H1 (cell line): ENCODE measurements at regions not wholly inside any gene's neighbourhood (a gene's known extent, or its start where the extent isn't known, plus 50 kb on each side); places are given as distances from the start of the nearest gene placed in this dataset.

ENCODE experiments used
- CEBPB ChIP-seq: IDR thresholded peaks from 2 replicates; pipeline ENCODE4 v1.6.1; 2012; ENCODE audit warnings: low read depth, low read length
- POLR2A ChIP-seq, 2 experiments: IDR thresholded peaks; 1 replicate in 1 of 2; 2 replicates in 1 of 2; pipeline ENCODE4 v1.6.1; 2011; ENCODE audit warnings: low read depth in 2 of 2, low read length in 2 of 2, mild to moderate bottlenecking in 2 of 2; ENCODE audit errors: control extremely low read depth in 1 of 2
- POLR2AphosphoS5 ChIP-seq: IDR thresholded peaks from 2 replicates; pipeline ENCODE4 v1.6.1; 2011; ENCODE audit warnings: low read depth, low read length
- POU5F1 ChIP-seq: IDR thresholded peaks from 2 replicates; pipeline ENCODE4 v1.6.1; 2011; ENCODE audit warnings: low read depth, mild to moderate bottlenecking, low read length, moderate library complexity
- SAP30 ChIP-seq: fragments of 300-600 bp; sonication (generic); IDR thresholded peaks from 2 replicates; pipeline ENCODE4 v1.7.1; 2012; ENCODE audit warnings: low read length, moderate library complexity, mild to moderate bottlenecking, inconsistent platforms; ENCODE audit not compliant: insufficient read depth, insufficient replicate concordance
- TBP ChIP-seq: IDR thresholded peaks from 2 replicates; pipeline ENCODE4 v1.6.1; 2011; ENCODE audit warnings: low read depth, low read length, improper control_type of control experiment
- ZNF274 ChIP-seq: IDR thresholded peaks from 2 replicates; pipeline ENCODE4 v1.7.0; 2012; ENCODE audit warnings: low read length, borderline replicate concordance; ENCODE audit errors: extremely low read depth
- TF ChIP-seq, protein P1 (sequence below): IDR thresholded peaks from 2 replicates; pipeline ENCODE4 v1.6.1; 2012; ENCODE audit warnings: inconsistent platforms
- TF ChIP-seq, protein P2 (sequence below), 3 experiments: IDR thresholded peaks; 1 replicate in 2 of 3; 2 replicates in 1 of 3; pipeline versions ENCODE4 v1.5.1 to v1.6.1; 2011; ENCODE audit warnings: low read length in 3 of 3, mild to moderate bottlenecking in 3 of 3, inconsistent platforms in 2 of 3, low read depth in 1 of 3, moderate library complexity in 1 of 3; ENCODE audit not compliant: insufficient read depth in 1 of 3; ENCODE audit errors: control extremely low read depth in 1 of 3
- TF ChIP-seq, protein P3 (sequence below): IDR thresholded peaks from 2 replicates; pipeline ENCODE4 v1.6.1; 2011; ENCODE audit warnings: low read length, improper control_type of control experiment

DNA sequence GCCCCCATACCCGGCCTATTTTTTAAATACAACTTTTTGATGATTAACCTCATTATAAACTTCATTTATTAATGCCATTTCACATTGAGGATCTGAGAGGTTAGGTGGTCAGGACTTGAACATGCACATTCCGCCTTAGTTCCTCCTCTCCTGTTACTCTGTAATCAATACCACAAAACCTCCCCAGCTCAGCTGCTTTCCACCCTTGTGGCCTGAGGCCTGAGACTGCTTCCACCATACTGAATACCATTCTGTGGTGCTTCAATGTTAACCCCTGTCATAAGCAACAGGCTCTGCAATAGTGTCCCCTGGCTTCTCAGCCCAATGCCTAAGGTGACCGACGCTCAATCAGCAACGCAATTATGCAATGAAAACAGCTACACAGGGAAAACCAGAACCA lies 405.4 kb downstream of the ETS1 start:
- TF ChIP-seq, protein P1, sequence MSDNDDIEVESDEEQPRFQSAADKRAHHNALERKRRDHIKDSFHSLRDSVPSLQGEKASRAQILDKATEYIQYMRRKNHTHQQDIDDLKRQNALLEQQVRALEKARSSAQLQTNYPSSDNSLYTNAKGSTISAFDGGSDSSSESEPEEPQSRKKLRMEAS = no peak
- TF ChIP-seq POLR2A (IDR thresholded peaks at IDR 0.05; ENCODE audit: control extremely low read depth in 1 of 2, low read depth in 2 of 2, low read length in 2 of 2) = no peak
- TF ChIP-seq TBP = no peak
- TF ChIP-seq, protein P2, sequence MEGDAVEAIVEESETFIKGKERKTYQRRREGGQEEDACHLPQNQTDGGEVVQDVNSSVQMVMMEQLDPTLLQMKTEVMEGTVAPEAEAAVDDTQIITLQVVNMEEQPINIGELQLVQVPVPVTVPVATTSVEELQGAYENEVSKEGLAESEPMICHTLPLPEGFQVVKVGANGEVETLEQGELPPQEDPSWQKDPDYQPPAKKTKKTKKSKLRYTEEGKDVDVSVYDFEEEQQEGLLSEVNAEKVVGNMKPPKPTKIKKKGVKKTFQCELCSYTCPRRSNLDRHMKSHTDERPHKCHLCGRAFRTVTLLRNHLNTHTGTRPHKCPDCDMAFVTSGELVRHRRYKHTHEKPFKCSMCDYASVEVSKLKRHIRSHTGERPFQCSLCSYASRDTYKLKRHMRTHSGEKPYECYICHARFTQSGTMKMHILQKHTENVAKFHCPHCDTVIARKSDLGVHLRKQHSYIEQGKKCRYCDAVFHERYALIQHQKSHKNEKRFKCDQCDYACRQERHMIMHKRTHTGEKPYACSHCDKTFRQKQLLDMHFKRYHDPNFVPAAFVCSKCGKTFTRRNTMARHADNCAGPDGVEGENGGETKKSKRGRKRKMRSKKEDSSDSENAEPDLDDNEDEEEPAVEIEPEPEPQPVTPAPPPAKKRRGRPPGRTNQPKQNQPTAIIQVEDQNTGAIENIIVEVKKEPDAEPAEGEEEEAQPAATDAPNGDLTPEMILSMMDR (IDR thresholded peaks at IDR 0.05; ENCODE audit: control extremely low read depth in 1 of 3, insufficient read depth in 1 of 3, low read depth in 1 of 3, low read length in 3 of 3) = no peak
- TF ChIP-seq POU5F1 = no peak
- no peak for TF ChIP-seq POLR2AphosphoS5
- TF ChIP-seq, protein P3, sequence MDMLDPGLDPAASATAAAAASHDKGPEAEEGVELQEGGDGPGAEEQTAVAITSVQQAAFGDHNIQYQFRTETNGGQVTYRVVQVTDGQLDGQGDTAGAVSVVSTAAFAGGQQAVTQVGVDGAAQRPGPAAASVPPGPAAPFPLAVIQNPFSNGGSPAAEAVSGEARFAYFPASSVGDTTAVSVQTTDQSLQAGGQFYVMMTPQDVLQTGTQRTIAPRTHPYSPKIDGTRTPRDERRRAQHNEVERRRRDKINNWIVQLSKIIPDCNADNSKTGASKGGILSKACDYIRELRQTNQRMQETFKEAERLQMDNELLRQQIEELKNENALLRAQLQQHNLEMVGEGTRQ = no peak
- TF ChIP-seq ZNF274 = no peak
- TF ChIP-seq CEBPB = no peak
- no peak for TF ChIP-seq SAP30
